NCI-H2029 (cell line): ENCODE measurements at regions not wholly inside any gene's neighbourhood (a gene's known extent, or its start where the extent isn't known, plus 50 kb on each side); places are given as distances from the start of the nearest gene placed in this dataset.
"Not testable (repeated sequence)": the region's sequence is repeated elsewhere in the genome, so short reads cannot be mapped to it uniquely, and the experiment has no call there.

Source experiments
- DNase-seq: peaks from one replicate; lab custom pipeline; 2025; lab: John Stamatoyannopoulos, UW

- no peak for DNase-seq
Observed at GRCh38 chr2:239657236-239657635, 256.4 kb upstream of the HDAC4 start.

GRCh38 chr2:239654266-239654665 is 253.4 kb upstream of the HDAC4 start:
- no peak for DNase-seq

GRCh38 chr2:239651859-239652258 is 251.0 kb upstream of the HDAC4 start:
- DNase-seq, result no peak

GRCh38 chr2:239650674-239651073 is 249.9 kb upstream of the HDAC4 start:
- no peak for DNase-seq

GRCh38 chr2:239649309-239649708 is 248.5 kb upstream of the HDAC4 start:
- no peak for DNase-seq

- no peak for DNase-seq
Observed at GRCh38 chr2:239648607-239649006, 247.8 kb upstream of the HDAC4 start.

- no peak for DNase-seq
Observed at GRCh38 chr2:239647052-239647819, 246.4 kb upstream of the HDAC4 start.

GRCh38 chr2:239646184-239646583 is 245.4 kb upstream of the HDAC4 start:
- no peak for DNase-seq

GRCh38 chr2:239644594-239644993 is 243.8 kb upstream of the HDAC4 start:
- DNase-seq, result not testable (repeated sequence)

- DNase-seq, result no peak
Observed at GRCh38 chr2:239644011-239644410, 243.2 kb upstream of the HDAC4 start.

GRCh38 chr2:239642406-239643004 is 241.7 kb upstream of the HDAC4 start:
- DNase-seq, result no peak

GRCh38 chr2:239641904-239642303 is 241.1 kb upstream of the HDAC4 start:
- not testable (repeated sequence) for DNase-seq

GRCh38 chr2:239640676-239641578 is 240.1 kb upstream of the HDAC4 start:
- no peak for DNase-seq

- DNase-seq, result no peak
Observed at GRCh38 chr2:239640210-239640609, 239.4 kb upstream of the HDAC4 start.

GRCh38 chr2:239639421-239640185 is 238.8 kb upstream of the HDAC4 start:
- no peak for DNase-seq

- DNase-seq, result no peak
Observed at GRCh38 chr2:239638376-239638775, 237.6 kb upstream of the HDAC4 start.

GRCh38 chr2:239636808-239637207 is 236.0 kb upstream of the HDAC4 start:
- DNase-seq, result no peak

- DNase-seq, result no peak
Observed at GRCh38 chr2:239634769-239635168, 233.9 kb upstream of the HDAC4 start.

GRCh38 chr2:239630618-239631286 is 229.9 kb upstream of the HDAC4 start:
- no peak for DNase-seq

- DNase-seq, result no peak
Observed at GRCh38 chr2:239629926-239630617, 229.3 kb upstream of the HDAC4 start.
